ENCODE measurements at regions not wholly inside any gene's neighbourhood (a gene's known extent, or its start where the extent isn't known, plus 50 kb on each side); places are given as distances from the start of the nearest gene placed in this dataset.

DNA sequence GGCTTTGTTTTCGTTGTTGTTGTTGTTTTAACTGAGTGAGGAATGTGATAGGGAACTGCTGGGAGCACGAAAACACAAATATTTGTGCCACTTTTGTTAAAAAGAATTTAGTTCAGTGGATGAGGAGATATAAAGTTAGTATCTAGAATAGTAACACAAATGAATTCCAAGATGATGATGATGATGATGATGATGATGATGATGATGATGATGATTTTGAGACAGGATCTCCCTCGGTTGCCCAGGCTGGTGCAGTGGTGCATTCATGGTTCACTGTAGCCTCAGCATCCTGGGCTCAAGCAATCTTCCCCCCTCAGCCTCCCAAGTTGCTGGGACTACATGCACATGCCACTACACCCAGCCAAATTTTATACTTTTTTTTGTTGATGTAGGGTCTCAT, 223.7 kb downstream of the DSEL start:
- Histone ChIP-seq H4K20me1 (ENCODE audit: low read depth) (no peaks in the 10 kb centered on the region), H3K4me2 (no peak overlapping the region), H3K27me3 (no peaks in the 10 kb centered on the region), H3K27ac (no peak overlapping the region), H3K4me1 (no peaks in the 10 kb centered on the region), H3F3A (ENCODE audit: low read depth) (no peaks in the 10 kb centered on the region), H3K36me3 (no peaks in the 10 kb centered on the region), H3K4me3 (no peak overlapping the region), H3K9me3 (ENCODE audit: low read depth) (no peaks in the 10 kb centered on the region), H2AFZ (replicated peaks) (no peak overlapping the region), H3K79me2 (ENCODE audit: low read depth) (no peaks in the 10 kb centered on the region), H3K9ac (no peak overlapping the region)
- H3K4me1 Mint-ChIP-seq: no peaks in the 10 kb centered on the region
- no peak for DNase-seq (ENCODE audit: low spot score)
- H3K27me3 Mint-ChIP-seq (ENCODE audit: insufficient read depth, low read depth): peaks cover 3% of the 10 kb centered on the region
- H3K27ac Mint-ChIP-seq: no peak overlapping the region
- no peaks in the 10 kb centered on the region for H3K9me3 Mint-ChIP-seq
- H3K36me3 Mint-ChIP-seq: no peaks in the 10 kb centered on the region
- no peak overlapping the region for H3K4me3 Mint-ChIP-seq
- TF ChIP-seq EZH2 (IDR thresholded peaks at IDR 0.05): no peak
- TF ChIP-seq CTCF (IDR thresholded peaks at IDR 0.05): no peak
- no peak for TF ChIP-seq EZH2phosphoT487 (IDR thresholded peaks at IDR 0.05)

GRCh38 chr18:67290421-67290820, 226.1 kb downstream of the DSEL start:
- Histone ChIP-seq H3K4me1 (no peaks in the 10 kb centered on the region), H2AFZ (replicated peaks) (no peak overlapping the region), H3F3A (ENCODE audit: low read depth) (no peaks in the 10 kb centered on the region), H3K27me3 (no peaks in the 10 kb centered on the region), H3K4me2 (no peak overlapping the region), H3K79me2 (ENCODE audit: low read depth) (no peaks in the 10 kb centered on the region), H3K9ac (no peak overlapping the region), H3K4me3 (no peak overlapping the region), H3K9me3 (ENCODE audit: low read depth) (no peaks in the 10 kb centered on the region), H4K20me1 (ENCODE audit: low read depth) (no peaks in the 10 kb centered on the region), H3K27ac (no peak overlapping the region), H3K36me3 (no peaks in the 10 kb centered on the region)
- TF ChIP-seq CTCF (IDR thresholded peaks at IDR 0.05) (no peak), EZH2 (IDR thresholded peaks at IDR 0.05) (no peak), EZH2phosphoT487 (IDR thresholded peaks at IDR 0.05) (no peak)
- Mint-ChIP-seq H3K4me3 (no peak overlapping the region), H3K27ac (no peak overlapping the region), H3K36me3 (no peaks in the 10 kb centered on the region), H3K27me3 (ENCODE audit: insufficient read depth, low read depth) (peaks cover 3% of the 10 kb centered on the region), H3K9me3 (no peaks in the 10 kb centered on the region), H3K4me1 (no peaks in the 10 kb centered on the region)
- DNase-seq (ENCODE audit: low spot score): no peak

DNA sequence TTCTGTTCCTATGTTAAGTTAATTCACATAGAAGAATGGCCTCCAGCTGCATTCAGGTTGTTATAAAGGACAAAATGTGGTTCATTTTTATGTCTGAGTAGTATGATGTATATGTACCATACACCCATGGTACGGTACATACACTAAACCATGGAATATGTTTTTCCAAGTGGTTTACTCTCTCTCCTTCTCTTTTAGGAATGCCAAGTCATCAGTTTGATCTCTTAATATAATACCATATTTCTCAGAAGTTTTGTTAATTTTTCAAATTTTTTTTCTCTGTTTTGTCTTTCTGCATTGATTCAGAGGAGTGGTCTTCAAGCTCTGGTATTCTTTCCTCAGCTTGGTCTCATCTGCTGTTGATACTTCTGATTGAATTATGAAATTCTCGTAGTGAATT, 230.9 kb downstream of the DSEL start:
- no peaks in the 10 kb centered on the region for H3K27me3 Mint-ChIP-seq (ENCODE audit: insufficient read depth, low read depth)

More for the DNA sequence above, 230.9 kb downstream of the DSEL start:
- Histone ChIP-seq H3K4me3 (no peak overlapping the region), H3K9ac (no peak overlapping the region), H3K9me3 (ENCODE audit: low read depth) (no peaks in the 10 kb centered on the region), H3F3A (ENCODE audit: low read depth) (no peaks in the 10 kb centered on the region), H3K27me3 (no peaks in the 10 kb centered on the region), H3K4me2 (no peak overlapping the region), H3K79me2 (ENCODE audit: low read depth) (no peaks in the 10 kb centered on the region), H2AFZ (replicated peaks) (no peak overlapping the region), H3K27ac (no peak overlapping the region), H4K20me1 (ENCODE audit: low read depth) (no peaks in the 10 kb centered on the region), H3K4me1 (no peaks in the 10 kb centered on the region), H3K36me3 (no peaks in the 10 kb centered on the region)
- Mint-ChIP-seq H3K4me3 (no peak overlapping the region), H3K36me3 (no peaks in the 10 kb centered on the region), H3K27ac (no peak overlapping the region), H3K9me3 (no peaks in the 10 kb centered on the region), H3K4me1 (peaks cover 2% of the 10 kb centered on the region)
- TF ChIP-seq CTCF (IDR thresholded peaks at IDR 0.05) (no peak), EZH2 (IDR thresholded peaks at IDR 0.05) (no peak)
- no peak for DNase-seq (ENCODE audit: low spot score)
